Peyer's patch (tissue), 4 donors: ENCODE measurements at regions not wholly inside any gene's neighbourhood (a gene's known extent, or its start where the extent isn't known, plus 50 kb on each side); places are given as distances from the start of the nearest gene placed in this dataset.

Source experiments
- CTCF ChIP-seq, 6 experiments: fragments of 450-650 bp in 4 of 6; fragments of 200-600 bp in 2 of 6; sonication (generic) in 1 of 6; IDR thresholded peaks; one replicate each; pipeline ENCODE4 v1.5.1; 2017 to 2019; ENCODE audit warnings: antibody characterized with exemption in 6 of 6, mild to moderate bottlenecking in 3 of 6, moderate library complexity in 1 of 6
- POLR2A ChIP-seq, 2 donors: fragments of 450-650 bp; IDR thresholded peaks; one replicate each; pipeline ENCODE4 v1.5.1; 2017; ENCODE audit warnings: antibody characterized with exemption in 2 of 2, mild to moderate bottlenecking in 2 of 2, moderate library complexity in 2 of 2

GRCh38 chr4:13704035-13704434 lies 76.5 kb upstream of the BOD1L1 start:
- no peak for TF ChIP-seq CTCF (IDR thresholded peaks at IDR 0.05)
- peak in 1 of 2 donors; percentile 12 for TF ChIP-seq POLR2A (IDR thresholded peaks at IDR 0.05)
